HEK293T (cell line): ENCODE measurements at regions not wholly inside any gene's neighbourhood (a gene's known extent, or its start where the extent isn't known, plus 50 kb on each side); places are given as distances from the start of the nearest gene placed in this dataset.
"Not testable (repeated sequence)": the region's sequence is repeated elsewhere in the genome, so short reads cannot be mapped to it uniquely, and the experiment has no call there.

ENCODE experiments used
- ARNT ChIP-seq: fragments of 450-650 bp; IDR thresholded peaks from 2 replicates; pipeline ENCODE4 v1.6.1; 2017; ENCODE audit warnings: mild to moderate bottlenecking
- CTBP1 ChIP-seq: fragments of 450-650 bp; IDR thresholded peaks from 2 replicates; pipeline ENCODE4 v1.6.1; 2016; ENCODE audit warnings: borderline replicate concordance
- ELF4 ChIP-seq: fragments of 450-650 bp; IDR thresholded peaks from 2 replicates; pipeline ENCODE4 v1.6.1; 2017; ENCODE audit warnings: antibody characterized with exemption
- FOXM1 ChIP-seq: fragments of 450-650 bp; IDR thresholded peaks from 2 replicates; pipeline ENCODE4 v1.6.1; 2017; ENCODE audit warnings: mild to moderate bottlenecking, borderline replicate concordance
- LEF1 ChIP-seq: fragments of 450-650 bp; IDR thresholded peaks from 2 replicates; pipeline ENCODE4 v1.6.1; 2017; ENCODE audit warnings: mild to moderate bottlenecking, borderline replicate concordance
- NFRKB ChIP-seq: fragments of 450-650 bp; IDR thresholded peaks from 2 replicates; pipeline ENCODE4 v1.6.1; 2016; ENCODE audit warnings: mild to moderate bottlenecking, moderate library complexity
- SUZ12 ChIP-seq: fragments of 450-650 bp; IDR thresholded peaks from 2 replicates; pipeline ENCODE4 v1.6.1; 2016; ENCODE audit warnings: mild to moderate bottlenecking
- TARDBP ChIP-seq: fragments of 450-650 bp; IDR thresholded peaks from 2 replicates; pipeline ENCODE4 v1.6.1; 2016
- TF ChIP-seq, protein P1 (sequence below): fragments of 450-650 bp; IDR thresholded peaks from 2 replicates; pipeline ENCODE4 v1.6.1; 2016

DNA sequence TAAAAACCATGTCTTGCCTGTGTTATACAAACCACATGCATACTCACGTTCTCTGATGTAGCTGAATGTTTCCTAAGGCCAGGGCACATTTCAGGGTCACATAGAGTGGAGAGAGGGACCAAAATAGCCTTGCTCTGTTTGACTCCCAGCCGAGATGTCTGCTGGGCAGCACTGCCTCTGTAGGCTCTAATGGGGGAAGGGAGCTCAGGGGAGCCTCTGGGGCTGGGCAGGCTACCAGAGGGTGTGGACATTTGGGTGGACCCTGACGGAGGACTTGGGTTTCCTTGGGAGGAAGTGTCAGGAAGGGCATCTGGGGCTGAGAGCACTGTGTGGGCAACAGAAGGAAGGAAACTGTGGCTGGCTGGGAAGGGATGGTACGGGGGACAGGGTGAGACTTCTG lies 155.8 kb upstream of the FAM20C start:
- not testable (repeated sequence) for TF ChIP-seq ELF4, FOXM1, ARNT, CTBP1, LEF1, SUZ12, TARDBP, NFRKB
- TF ChIP-seq, protein P1, sequence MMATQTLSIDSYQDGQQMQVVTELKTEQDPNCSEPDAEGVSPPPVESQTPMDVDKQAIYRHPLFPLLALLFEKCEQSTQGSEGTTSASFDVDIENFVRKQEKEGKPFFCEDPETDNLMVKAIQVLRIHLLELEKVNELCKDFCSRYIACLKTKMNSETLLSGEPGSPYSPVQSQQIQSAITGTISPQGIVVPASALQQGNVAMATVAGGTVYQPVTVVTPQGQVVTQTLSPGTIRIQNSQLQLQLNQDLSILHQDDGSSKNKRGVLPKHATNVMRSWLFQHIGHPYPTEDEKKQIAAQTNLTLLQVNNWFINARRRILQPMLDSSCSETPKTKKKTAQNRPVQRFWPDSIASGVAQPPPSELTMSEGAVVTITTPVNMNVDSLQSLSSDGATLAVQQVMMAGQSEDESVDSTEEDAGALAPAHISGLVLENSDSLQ: not testable (repeated sequence)
